ENCODE measurements at regions not wholly inside any gene's neighbourhood (a gene's known extent, or its start where the extent isn't known, plus 50 kb on each side); places are given as distances from the start of the nearest gene placed in this dataset.

GRCh38 chr5:156189628-156190027, 137.3 kb upstream of the SGCD start:
- H3K4me3 ChIP-seq (replicated peaks in 1 of 2; ENCODE audit: low read depth in 1 of 2, low read length in 2 of 2): no peak overlapping the region
- H3K79me2 ChIP-seq (ENCODE audit: insufficient read depth, low read length): no peaks in the 10 kb centered on the region
- H3K27ac ChIP-seq (ENCODE audit: low read depth, low read length): no peak overlapping the region
- ChIA-PET RAD21 (ENCODE audit: low non-redundant PET in 1 of 2, low total read pairs in 2 of 2, uncharacterized antibody in 2 of 2, unreplicated experiment in 2 of 2) (no interaction called here), CTCF (no interaction called here), POLR2A (no interaction called here)
- H3K9ac ChIP-seq (ENCODE audit: low read length): no peak overlapping the region
- H3K9me3 ChIP-seq (ENCODE audit: control insufficient read depth in 1 of 2, insufficient read depth in 1 of 2, low read depth in 1 of 2, low read length in 2 of 2): peaks cover 3 to 4% of the 10 kb centered on the region in 2 experiments; a peak in 2 of 4 replicates
- no peak overlapping the region for H3K4me2 ChIP-seq (ENCODE audit: low read length)
- H3K4me1 ChIP-seq (ENCODE audit: control insufficient read depth in 1 of 2, insufficient read depth in 2 of 2, low read length in 2 of 2): no peaks in the 10 kb centered on the region
- H3K27me3 ChIP-seq (ENCODE audit: insufficient read depth, low read length): no peaks in the 10 kb centered on the region
- intact Hi-C loops (cut with micrococcal nuclease): no loop called here
- no TSS peak for BruUV-seq (replicated peaks)
- H2AFZ ChIP-seq (ENCODE audit: low read depth, low read length, poor library complexity, severe bottlenecking): no peak overlapping the region
- DNase-seq (ENCODE audit: low read depth, low spot score): no peak
- TF ChIP-seq CTCF (IDR thresholded peaks at IDR 0.05 in 2 of 3, conservative IDR thresholded peaks at IDR 0.05 in 1 of 3; ENCODE audit: borderline replicate concordance in 1 of 3, insufficient read depth in 1 of 3, low read depth in 2 of 3, low read length in 2 of 3) (no peak), REST (IDR thresholded peaks at IDR 0.05; ENCODE audit: low read depth) (no peak), ATF3 (IDR thresholded peaks at IDR 0.05) (no peak), YY1 (IDR thresholded peaks at IDR 0.05; ENCODE audit: extremely low read depth, insufficient replicate concordance, low read depth, low read length) (no peak), TCF7L2 (IDR thresholded peaks at IDR 0.05; ENCODE audit: borderline replicate concordance, extremely low read depth, insufficient read depth, insufficient read length) (no peak), CBX3 (IDR thresholded peaks at IDR 0.05; ENCODE audit: low read depth) (no peak), POLR2A (IDR thresholded peaks at IDR 0.05; ENCODE audit: borderline replicate concordance, extremely low read depth, insufficient read depth, insufficient read length) (no peak), JUND (IDR thresholded peaks at IDR 0.05) (no peak), CEBPB (IDR thresholded peaks at IDR 0.05; ENCODE audit: low read depth) (no peak), SRF (IDR thresholded peaks at IDR 0.05; ENCODE audit: low read depth) (no peak), ZFX (IDR thresholded peaks at IDR 0.05) (no peak), ZBTB33 (IDR thresholded peaks at IDR 0.05; ENCODE audit: extremely low read depth, insufficient replicate concordance, low read length) (no peak), POLR2AphosphoS5 (IDR thresholded peaks at IDR 0.05; ENCODE audit: low read depth, low read length) (no peak), EZH2phosphoT487 (IDR thresholded peaks at IDR 0.05; ENCODE audit: borderline replicate concordance) (no peak), FOSL1 (IDR thresholded peaks at IDR 0.05; ENCODE audit: low read depth) (no peak), RAD21 (IDR thresholded peaks at IDR 0.05; ENCODE audit: low read depth) (no peak), ELF1 (IDR thresholded peaks at IDR 0.05; ENCODE audit: borderline replicate concordance, low read depth) (no peak), SP1 (IDR thresholded peaks at IDR 0.05; ENCODE audit: low read depth) (no peak), EZH2 (IDR thresholded peaks at IDR 0.05) (no peak)
- no peaks in the 10 kb centered on the region for H3K36me3 ChIP-seq (ENCODE audit: control insufficient read depth in 1 of 2, insufficient read depth in 2 of 2, low read length in 2 of 2)
- no peak for ATAC-seq
- H3K9me2 ChIP-seq (ENCODE audit: insufficient read depth): no peaks in the 10 kb centered on the region
- H4K20me1 ChIP-seq (ENCODE audit: insufficient read depth): no peaks in the 10 kb centered on the region
